GM18505 (cell line): ENCODE measurements at regions not wholly inside any gene's neighbourhood (a gene's known extent, or its start where the extent isn't known, plus 50 kb on each side); places are given as distances from the start of the nearest gene placed in this dataset.

Source experiments
- ATAC-seq: cut with Tn5 transposase; IDR thresholded peaks from one replicate; pipeline ENCODE4 v1.9.1; 2021; ENCODE audit not compliant: unreplicated experiment
- POLR2A ChIP-seq: IDR thresholded peaks from 4 replicates; pipeline ENCODE4 v1.6.1; 2011; ENCODE audit warnings: borderline replicate concordance; ENCODE audit not compliant: insufficient read depth, insufficient read length; ENCODE audit errors: extremely low read depth

GRCh38 chr15:99473981-99474906 lies 91.5 kb upstream of the MEF2A start:
- TF ChIP-seq POLR2A, result no peak
- ATAC-seq, result no peak

- ATAC-seq, result no peak
Measured at GRCh38 chr15:99474909-99475753, 90.7 kb upstream of the MEF2A start.

DNA sequence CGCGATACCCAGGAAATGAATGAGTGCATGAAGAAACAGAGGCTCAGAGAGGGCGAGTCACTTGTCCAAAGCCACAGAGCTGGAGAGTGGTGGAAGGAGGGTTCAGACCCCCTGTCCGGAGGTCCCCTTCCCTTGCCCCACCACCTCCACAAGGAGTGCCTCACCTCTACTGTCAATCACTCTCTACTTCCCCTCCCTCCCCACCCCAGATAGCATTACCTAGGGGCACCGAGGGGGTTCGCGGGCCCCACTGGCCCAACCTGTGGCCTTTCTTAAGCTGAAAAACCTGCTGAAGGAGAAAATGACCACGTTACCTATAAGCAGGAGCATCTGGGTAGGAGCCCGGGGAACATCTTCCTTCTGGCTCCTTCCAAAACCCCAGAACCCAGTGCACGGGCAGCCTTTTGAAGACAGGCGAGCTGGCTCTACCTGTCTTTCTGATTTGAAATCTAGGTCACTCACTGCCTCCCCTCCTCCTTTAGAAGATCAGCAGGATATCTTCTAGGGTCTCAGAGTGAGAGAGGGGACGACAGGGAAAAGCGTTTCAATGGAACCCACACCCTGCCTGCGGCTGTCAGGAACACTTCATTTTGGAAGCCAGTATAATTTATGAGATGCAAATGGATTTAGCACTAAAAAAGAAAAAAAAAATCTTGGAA lies 89.9 kb upstream of the MEF2A start:
- ATAC-seq, result no peak
- TF ChIP-seq POLR2A, result no peak

More at GRCh38 chr15:99474909-99475753, 90.7 kb upstream of the MEF2A start:
- TF ChIP-seq POLR2A, result no peak

- no peak for TF ChIP-seq POLR2A
- ATAC-seq, result peak; percentile 66
Measured at GRCh38 chr15:99476413-99477222, 89.2 kb upstream of the MEF2A start.

DNA sequence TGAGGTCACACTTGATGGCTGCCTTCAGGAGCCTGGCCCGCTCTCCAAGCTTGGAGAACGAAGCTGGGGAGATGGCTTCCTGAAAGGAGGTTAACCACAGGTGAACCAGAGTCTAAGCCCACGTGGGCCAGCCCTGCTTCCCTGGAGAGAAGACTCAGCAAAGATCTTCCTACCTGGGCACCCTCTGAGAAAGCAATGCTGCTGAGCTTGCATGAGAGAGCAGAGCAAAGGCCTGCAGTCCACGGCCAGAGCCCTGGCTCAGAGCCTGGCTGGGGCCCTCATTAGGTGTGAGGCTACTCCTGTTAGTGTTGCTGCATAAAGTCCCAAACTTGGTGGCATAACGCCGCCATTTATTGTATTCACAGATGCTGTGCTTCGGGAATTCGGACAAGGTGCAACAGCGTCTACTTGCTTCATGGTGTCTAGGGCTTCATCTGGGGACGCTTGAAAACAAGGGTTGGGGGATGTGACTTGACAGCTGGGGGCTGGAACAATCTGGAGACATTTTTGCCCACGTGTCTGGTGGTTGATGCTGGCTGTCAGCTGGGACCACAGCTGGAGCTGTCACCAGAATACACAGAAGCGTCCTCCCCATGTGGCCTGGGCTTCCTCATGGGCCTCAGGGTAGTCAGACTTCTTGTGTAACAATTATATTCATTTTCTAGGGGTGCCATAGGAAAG lies 87.9 kb upstream of the MEF2A start:
- no peak for TF ChIP-seq POLR2A
- no peak for ATAC-seq

GRCh38 chr15:99478977-99479376 lies 86.8 kb upstream of the MEF2A start:
- no peak for TF ChIP-seq POLR2A
- no peak for ATAC-seq

GRCh38 chr15:99480016-99480810 lies 85.6 kb upstream of the MEF2A start:
- ATAC-seq, result no peak
- no peak for TF ChIP-seq POLR2A

- TF ChIP-seq POLR2A, result no peak
- ATAC-seq, result no peak
Measured at GRCh38 chr15:99481113-99481950, 84.5 kb upstream of the MEF2A start.

GRCh38 chr15:99481951-99482230 lies 83.9 kb upstream of the MEF2A start:
- TF ChIP-seq POLR2A, result no peak
- ATAC-seq, result no peak

GRCh38 chr15:99482993-99483392 lies 82.8 kb upstream of the MEF2A start:
- no peak for TF ChIP-seq POLR2A
- ATAC-seq, result no peak
